B cell (primary cell): ENCODE measurements at regions not wholly inside any gene's neighbourhood (a gene's known extent, or its start where the extent isn't known, plus 50 kb on each side); places are given as distances from the start of the nearest gene placed in this dataset.
"Not testable (repeated sequence)": the region's sequence is repeated elsewhere in the genome, so short reads cannot be mapped to it uniquely, and the experiment has no call there.

Source experiments
- EZH2 ChIP-seq: IDR thresholded peaks from 2 replicates; pipeline ENCODE4 v1.6.1; 2012; ENCODE audit warnings: borderline replicate concordance, low read depth, mild to moderate bottlenecking, moderate library complexity, low read length; ENCODE audit not compliant: insufficient read depth, poor library complexity, severe bottlenecking
- TF ChIP-seq, protein P1 (sequence below): fragments of 200-600 bp; IDR thresholded peaks from one replicate; pipeline ENCODE4 v1.8.0; 2022; ENCODE audit warnings: antibody characterized with exemption, mild to moderate bottlenecking

DNA sequence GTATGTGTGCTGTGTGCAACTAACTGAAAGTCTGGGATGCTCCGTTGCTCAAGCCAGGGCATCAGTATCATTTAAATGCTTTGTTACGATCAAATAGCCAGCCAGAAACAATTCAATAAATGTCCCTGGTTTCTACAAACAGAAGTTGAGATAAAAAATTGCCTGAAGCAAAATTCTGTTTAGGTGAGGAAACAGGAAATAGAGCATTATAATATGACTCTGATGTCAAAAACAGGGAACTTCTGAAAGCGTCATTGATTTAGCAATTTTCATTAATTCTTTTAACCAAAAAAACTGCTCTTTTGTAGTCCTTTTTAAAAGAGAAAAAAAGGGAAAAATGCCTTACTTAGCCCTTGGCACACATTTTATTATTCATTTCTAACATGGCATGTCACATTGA, 174.7 kb downstream of the POTEB3 start:
- TF ChIP-seq, protein P1, sequence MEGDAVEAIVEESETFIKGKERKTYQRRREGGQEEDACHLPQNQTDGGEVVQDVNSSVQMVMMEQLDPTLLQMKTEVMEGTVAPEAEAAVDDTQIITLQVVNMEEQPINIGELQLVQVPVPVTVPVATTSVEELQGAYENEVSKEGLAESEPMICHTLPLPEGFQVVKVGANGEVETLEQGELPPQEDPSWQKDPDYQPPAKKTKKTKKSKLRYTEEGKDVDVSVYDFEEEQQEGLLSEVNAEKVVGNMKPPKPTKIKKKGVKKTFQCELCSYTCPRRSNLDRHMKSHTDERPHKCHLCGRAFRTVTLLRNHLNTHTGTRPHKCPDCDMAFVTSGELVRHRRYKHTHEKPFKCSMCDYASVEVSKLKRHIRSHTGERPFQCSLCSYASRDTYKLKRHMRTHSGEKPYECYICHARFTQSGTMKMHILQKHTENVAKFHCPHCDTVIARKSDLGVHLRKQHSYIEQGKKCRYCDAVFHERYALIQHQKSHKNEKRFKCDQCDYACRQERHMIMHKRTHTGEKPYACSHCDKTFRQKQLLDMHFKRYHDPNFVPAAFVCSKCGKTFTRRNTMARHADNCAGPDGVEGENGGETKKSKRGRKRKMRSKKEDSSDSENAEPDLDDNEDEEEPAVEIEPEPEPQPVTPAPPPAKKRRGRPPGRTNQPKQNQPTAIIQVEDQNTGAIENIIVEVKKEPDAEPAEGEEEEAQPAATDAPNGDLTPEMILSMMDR = not testable (repeated sequence)
- TF ChIP-seq EZH2 = not testable (repeated sequence)
